Astrocyte of the spinal cord (primary cell): ENCODE measurements at regions not wholly inside any gene's neighbourhood (a gene's known extent, or its start where the extent isn't known, plus 50 kb on each side); places are given as distances from the start of the nearest gene placed in this dataset.
A peak's percentile ranks its signal among the peaks of the same experiment; 100 is the strongest.

Source experiments
- DNase-seq: peaks from one replicate; pipeline ENCODE4 v3.0.0; 2011; ENCODE audit warnings: low read depth, low spot score
- H3K4me3 ChIP-seq: 2 replicates; pipeline ENCODE4 v1.5.1; 2011; ENCODE audit warnings: low read depth, mild to moderate bottlenecking, low read length, moderate library complexity
- CTCF ChIP-seq: IDR thresholded peaks from 2 replicates; pipeline ENCODE4 v1.5.1; 2012; ENCODE audit warnings: low read depth, mild to moderate bottlenecking, low read length, inconsistent platforms
- in situ Hi-C: cut with HindIII; loops from 2 replicates; pipeline ENCODE4 v1.10.0; 2017; ENCODE audit warnings: low sequenced_read_pairs

GRCh38 chr5:60403343-60404006 is 296.5 kb downstream of the DEPDC1B start:
- DNase-seq: no peak
- TF ChIP-seq CTCF: no peak
- in situ Hi-C loops: no loop called here
- H3K4me3 ChIP-seq: no peak overlapping the region

GRCh38 chr5:60402161-60402785 is 297.7 kb downstream of the DEPDC1B start:
- in situ Hi-C loops: no loop called here
- no peak for TF ChIP-seq CTCF
- DNase-seq: no peak
- no peak overlapping the region for H3K4me3 ChIP-seq

- TF ChIP-seq CTCF: no peak
- no peak overlapping the region for H3K4me3 ChIP-seq
- no peak for DNase-seq
- in situ Hi-C loops: no loop called here
These were observed 298.4 kb downstream of the DEPDC1B start for GRCh38 chr5:60401526-60401925.

- in situ Hi-C loops: loop anchor here (25.0 kb wide), 1 partner anchor 587 kb away; no protein-coding TSS in a partner anchor
- no peak for TF ChIP-seq CTCF
These were observed 300.5 kb downstream of the DEPDC1B start for GRCh38 chr5:60399507-60399906.

GRCh38 chr5:60395712-60396329 is 304.1 kb downstream of the DEPDC1B start:
- H3K4me3 ChIP-seq: no peak overlapping the region
- TF ChIP-seq CTCF: no peak
- DNase-seq: no peak
- in situ Hi-C loops: loop anchor here (25.0 kb wide), 1 partner anchor 584 kb away; no protein-coding TSS in a partner anchor

More at GRCh38 chr5:60399507-60399906, 300.5 kb downstream of the DEPDC1B start:
- H3K4me3 ChIP-seq: no peak overlapping the region
- DNase-seq: no peak

- peak; percentile 13 for DNase-seq
- TF ChIP-seq CTCF: no peak
- in situ Hi-C loops: loop anchor here (25.0 kb wide), 1 partner anchor 575 kb away; no protein-coding TSS in a partner anchor
- no peak overlapping the region for H3K4me3 ChIP-seq
These were observed 312.9 kb downstream of the DEPDC1B start for GRCh38 chr5:60387051-60387440.
